HG03442 (cell line): ENCODE measurements at regions not wholly inside any gene's neighbourhood (a gene's known extent, or its start where the extent isn't known, plus 50 kb on each side); places are given as distances from the start of the nearest gene placed in this dataset.
"Not testable (repeated sequence)": the region's sequence is repeated elsewhere in the genome, so short reads cannot be mapped to it uniquely, and the experiment has no call there.

Source experiments
- ATAC-seq: cut with Tn5 transposase; IDR thresholded peaks from one replicate; pipeline ENCODE4 v1.9.1; 2021; ENCODE audit warnings: mild to moderate bottlenecking, moderate library complexity; ENCODE audit not compliant: unreplicated experiment

- ATAC-seq: no peak
Measured at GRCh38 chr16:66247516-66248481, 118.7 kb upstream of the CDH5 start.

GRCh38 chr16:66245868-66246267, 120.6 kb upstream of the CDH5 start:
- ATAC-seq: no peak

GRCh38 chr16:66245072-66245471, 121.4 kb upstream of the CDH5 start:
- no peak for ATAC-seq

- ATAC-seq: no peak
Measured at GRCh38 chr16:66242672-66243071, 123.8 kb upstream of the CDH5 start.

- not testable (repeated sequence) for ATAC-seq
Measured at GRCh38 chr16:66242206-66242605, 124.3 kb upstream of the CDH5 start.

- no peak for ATAC-seq
Measured at GRCh38 chr16:66240631-66241395, 125.7 kb upstream of the CDH5 start.

GRCh38 chr16:66240088-66240487, 126.4 kb upstream of the CDH5 start:
- ATAC-seq: no peak

GRCh38 chr16:66238696-66239095, 127.8 kb upstream of the CDH5 start:
- ATAC-seq: no peak

- ATAC-seq: no peak
Measured at GRCh38 chr16:66236301-66236700, 130.2 kb upstream of the CDH5 start.

- no peak for ATAC-seq
Measured at GRCh38 chr16:66231452-66232160, 134.9 kb upstream of the CDH5 start.

- no peak for ATAC-seq
Measured at GRCh38 chr16:66229651-66230050, 136.8 kb upstream of the CDH5 start.

GRCh38 chr16:66228792-66229191, 137.7 kb upstream of the CDH5 start:
- ATAC-seq: no peak

- ATAC-seq: no peak
Measured at GRCh38 chr16:66227766-66228530, 138.5 kb upstream of the CDH5 start.

GRCh38 chr16:66226762-66227161, 139.7 kb upstream of the CDH5 start:
- ATAC-seq: no peak

GRCh38 chr16:66225696-66226095, 140.8 kb upstream of the CDH5 start:
- ATAC-seq: no peak

- no peak for ATAC-seq
Measured at GRCh38 chr16:66224626-66225025, 141.9 kb upstream of the CDH5 start.

GRCh38 chr16:66224186-66224585, 142.3 kb upstream of the CDH5 start:
- ATAC-seq: no peak

GRCh38 chr16:66223176-66223780, 143.2 kb upstream of the CDH5 start:
- ATAC-seq: no peak

- no peak for ATAC-seq
Measured at GRCh38 chr16:66222756-66223155, 143.7 kb upstream of the CDH5 start.

- ATAC-seq: no peak
Measured at GRCh38 chr16:66220702-66221101, 145.8 kb upstream of the CDH5 start.
